Heart left ventricle (tissue), 13 donors: ENCODE measurements at regions not wholly inside any gene's neighbourhood (a gene's known extent, or its start where the extent isn't known, plus 50 kb on each side); places are given as distances from the start of the nearest gene placed in this dataset.

Experiments
- CTCF ChIP-seq, 12 donors: fragments of 200-600 bp; sonication (generic) in 4 of 12; IDR thresholded peaks; one replicate each; pipeline versions ENCODE4 v1.5.0 to v1.8.0; 2018 to 2022; ENCODE audit warnings: antibody characterized with exemption in 12 of 12, mild to moderate bottlenecking in 5 of 12
- POLR2A ChIP-seq, 2 donors: fragments of 450-650 bp; IDR thresholded peaks; one replicate each; pipeline ENCODE4 v1.6.1; 2017; ENCODE audit warnings: antibody characterized with exemption in 2 of 2, mild to moderate bottlenecking in 2 of 2, moderate library complexity in 2 of 2
- donor health status: ischemic (EF 13 %, LVEDD 7.1; RV severe dilation, severe dysfunction).
- donor health status: DM: no; HTN: yes; CAD: no.
- donor health status: DM: no; HTN: no; CAD: no.
- donor health status: ischemic (EF 25% LVEDD 6.9; RV normal size, moderate dysfunction).
- donor health status: ischemic (EF 25% LVEDD 5.7; RV mildly dilated, moderate dysfunction).
- donor health status: ischemic (EF 35%, LVEDD 5.7; RV mildly dilated, moderate dysfunction).
- donor health status: nonischemic (EF 11% LVEDD 7.7; RV severe dilation, severe dysfunction).
- donor health status: DM: yes; HTN: yes; CAD: no.
- donor health status: PGD.
- donor health status: ischemic (EF 29% LVEDD 5.4; RV normal size, mild dysfunction).
- donor health status: nonischemic (EF 23%, LVEDD 6.1; RV moderate dilation, normal function).

- TF ChIP-seq CTCF (IDR thresholded peaks at IDR 0.05) (no peak), POLR2A (IDR thresholded peaks at IDR 0.05) (no peak)
These were observed 83.6 kb downstream of the CCDC34 start for GRCh38 chr11:27279460-27279859.
